ENCODE measurements at regions not wholly inside any gene's neighbourhood (a gene's known extent, or its start where the extent isn't known, plus 50 kb on each side); places are given as distances from the start of the nearest gene placed in this dataset.
A peak's percentile ranks its signal among the peaks of the same experiment; 100 is the strongest.

GRCh38 chr2:219907011-219907365 lies 279.6 kb downstream of the SLC4A3 start:
- no peak for DNase-seq
- Histone ChIP-seq H3K27ac (no peak overlapping the region), H3K4me1 (replicated peaks in 1 of 2) (no peaks in the 10 kb centered on the region), H3K4me3 (no peak overlapping the region), H3K27me3 (no peaks in the 10 kb centered on the region), H3K9me3 (replicated peaks in 1 of 3) (no peaks in the 10 kb centered on the region), H3K36me3 (replicated peaks in 1 of 2) (no peaks in the 10 kb centered on the region)
- intact Hi-C loops (cut with DNase I), result no loop called here
- no peak for TF ChIP-seq POLR2A (IDR thresholded peaks at IDR 0.05)
- TF ChIP-seq CTCF (IDR thresholded peaks at IDR 0.05), result no peak
- 69 to 72% (median 70%) methylated on average over 4 of the region's 4 CpGs for WGBS, 4 donors

GRCh38 chr2:219908538-219908937 lies 281.1 kb downstream of the SLC4A3 start:
- Histone ChIP-seq H3K36me3 (replicated peaks in 1 of 2) (no peaks in the 10 kb centered on the region), H3K4me3 (no peak overlapping the region), H3K9me3 (replicated peaks in 1 of 3) (no peaks in the 10 kb centered on the region), H3K4me1 (replicated peaks in 1 of 2) (no peaks in the 10 kb centered on the region), H3K27me3 (no peaks in the 10 kb centered on the region), H3K27ac (no peak overlapping the region)
- DNase-seq, result no peak
- WGBS, 4 donors, result 80 to 97% (median 89%) methylated on average over 2 of the region's 2 CpGs
- TF ChIP-seq CTCF (IDR thresholded peaks at IDR 0.05) (no peak), POLR2A (IDR thresholded peaks at IDR 0.05) (no peak)
- intact Hi-C loops (cut with DNase I), result no loop called here

- no peak overlapping the region for H3K27ac ChIP-seq
- H3K4me3 ChIP-seq, result no peak overlapping the region
- 63 to 79% (median 78%) methylated on average over 4 of the region's 4 CpGs for WGBS, 4 donors
- no peaks in the 10 kb centered on the region for H3K27me3 ChIP-seq
- H3K4me1 ChIP-seq (replicated peaks in 1 of 2), result no peaks in the 10 kb centered on the region
- intact Hi-C loops (cut with DNase I), result no loop called here
- no peaks in the 10 kb centered on the region for H3K9me3 ChIP-seq (replicated peaks in 1 of 3)
- H3K36me3 ChIP-seq (replicated peaks in 1 of 2), result no peaks in the 10 kb centered on the region
- DNase-seq, result no peak
- TF ChIP-seq CTCF (IDR thresholded peaks at IDR 0.05) (no peak), POLR2A (IDR thresholded peaks at IDR 0.05) (no peak)
These were observed 284.1 kb downstream of the SLC4A3 start for GRCh38 chr2:219911541-219911940.

- Histone ChIP-seq H3K36me3 (replicated peaks in 1 of 2) (no peaks in the 10 kb centered on the region), H3K4me1 (replicated peaks in 1 of 2) (no peaks in the 10 kb centered on the region), H3K4me3 (no peak overlapping the region), H3K27me3 (no peaks in the 10 kb centered on the region), H3K27ac (no peak overlapping the region), H3K9me3 (replicated peaks in 1 of 3) (no peaks in the 10 kb centered on the region)
- TF ChIP-seq POLR2A (IDR thresholded peaks at IDR 0.05) (no peak), CTCF (IDR thresholded peaks at IDR 0.05) (peak in 1 of 6 experiments; percentile 24)
- 44 to 55% (median 53%) methylated on average over 7 of the region's 7 CpGs for WGBS, 4 donors
- intact Hi-C loops (cut with DNase I), result no loop called here
- no peak for DNase-seq
These were observed 285.1 kb downstream of the SLC4A3 start for GRCh38 chr2:219912491-219912921.
